ENCODE measurements at regions not wholly inside any gene's neighbourhood (a gene's known extent, or its start where the extent isn't known, plus 50 kb on each side); places are given as distances from the start of the nearest gene placed in this dataset.

DNA sequence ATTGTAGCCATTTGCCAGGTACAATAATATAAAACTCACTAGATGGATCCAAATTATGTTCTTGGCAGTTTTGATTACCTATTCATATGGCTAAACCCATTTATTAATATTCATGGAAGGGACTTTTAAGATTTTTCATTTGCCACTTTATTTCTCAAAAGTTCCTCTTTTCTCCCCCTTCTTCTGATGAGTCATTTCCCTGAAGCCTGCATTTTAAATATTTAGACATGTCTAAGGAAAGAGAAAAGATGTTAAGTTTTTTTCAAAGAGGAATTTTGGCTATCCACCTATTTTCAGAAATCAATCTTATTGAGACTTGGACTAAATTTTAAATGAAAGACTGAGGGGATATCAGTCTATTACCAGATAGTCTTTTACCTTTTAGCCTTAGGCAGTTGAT, 1189.4 kb downstream of the EFNA5 start:
- H3K4me3 ChIP-seq (ENCODE audit: low read depth, low read length): no peak overlapping the region
- TF ChIP-seq, protein P1, sequence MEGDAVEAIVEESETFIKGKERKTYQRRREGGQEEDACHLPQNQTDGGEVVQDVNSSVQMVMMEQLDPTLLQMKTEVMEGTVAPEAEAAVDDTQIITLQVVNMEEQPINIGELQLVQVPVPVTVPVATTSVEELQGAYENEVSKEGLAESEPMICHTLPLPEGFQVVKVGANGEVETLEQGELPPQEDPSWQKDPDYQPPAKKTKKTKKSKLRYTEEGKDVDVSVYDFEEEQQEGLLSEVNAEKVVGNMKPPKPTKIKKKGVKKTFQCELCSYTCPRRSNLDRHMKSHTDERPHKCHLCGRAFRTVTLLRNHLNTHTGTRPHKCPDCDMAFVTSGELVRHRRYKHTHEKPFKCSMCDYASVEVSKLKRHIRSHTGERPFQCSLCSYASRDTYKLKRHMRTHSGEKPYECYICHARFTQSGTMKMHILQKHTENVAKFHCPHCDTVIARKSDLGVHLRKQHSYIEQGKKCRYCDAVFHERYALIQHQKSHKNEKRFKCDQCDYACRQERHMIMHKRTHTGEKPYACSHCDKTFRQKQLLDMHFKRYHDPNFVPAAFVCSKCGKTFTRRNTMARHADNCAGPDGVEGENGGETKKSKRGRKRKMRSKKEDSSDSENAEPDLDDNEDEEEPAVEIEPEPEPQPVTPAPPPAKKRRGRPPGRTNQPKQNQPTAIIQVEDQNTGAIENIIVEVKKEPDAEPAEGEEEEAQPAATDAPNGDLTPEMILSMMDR (IDR thresholded peaks at IDR 0.05; ENCODE audit: low read depth, low read length, missing control alignments): no peak
- no peak for DNase-seq (ENCODE audit: low read depth)

DNA sequence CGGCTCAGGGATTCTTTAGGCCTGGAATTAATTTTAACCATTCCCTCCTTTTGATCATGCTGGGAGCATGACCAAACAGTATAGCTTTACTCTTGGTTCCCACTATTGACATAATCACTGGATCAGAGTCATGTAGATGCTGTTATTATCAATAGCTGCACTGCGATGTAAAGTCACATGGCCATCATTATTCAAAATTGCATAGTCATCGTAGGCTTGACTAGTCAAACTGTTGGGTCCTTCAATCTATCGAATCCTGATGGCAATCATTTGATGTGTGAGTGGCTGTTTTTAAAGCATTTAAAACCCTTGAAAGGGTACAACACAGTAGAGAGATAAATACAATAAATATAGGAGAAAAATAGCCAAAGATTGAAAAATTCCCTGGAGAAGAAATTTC, 1194.1 kb downstream of the EFNA5 start:
- no peak overlapping the region for H3K4me3 ChIP-seq (ENCODE audit: low read depth, low read length)
- TF ChIP-seq, protein P1 (IDR thresholded peaks at IDR 0.05; ENCODE audit: low read depth, low read length, missing control alignments): no peak

DNA sequence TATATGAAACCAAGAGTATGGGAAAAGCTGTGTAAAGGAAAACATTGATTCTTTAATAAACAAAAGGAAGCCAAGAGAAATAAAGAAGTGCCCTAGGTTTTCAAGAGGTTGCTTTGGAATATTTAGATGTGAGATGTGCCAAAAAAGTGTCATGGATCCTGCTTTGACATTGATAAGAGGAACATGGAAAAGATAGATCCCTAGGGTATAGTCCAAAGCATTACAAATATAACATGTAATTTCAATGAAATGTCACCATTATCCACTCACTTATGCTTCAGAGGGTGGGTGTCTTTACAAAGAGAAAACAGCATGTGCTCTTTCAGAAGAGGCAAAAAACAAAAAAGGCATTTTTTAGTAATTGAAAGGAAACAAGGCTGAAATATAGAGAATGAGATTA, 1196.7 kb downstream of the EFNA5 start:
- H3K4me3 ChIP-seq (ENCODE audit: low read depth, low read length): no peak overlapping the region
- DNase-seq (ENCODE audit: low read depth): no peak
- TF ChIP-seq, protein P1 (IDR thresholded peaks at IDR 0.05; ENCODE audit: low read depth, low read length, missing control alignments): no peak

More for the DNA sequence above, 1194.1 kb downstream of the EFNA5 start:
- DNase-seq (ENCODE audit: low read depth): no peak

DNA sequence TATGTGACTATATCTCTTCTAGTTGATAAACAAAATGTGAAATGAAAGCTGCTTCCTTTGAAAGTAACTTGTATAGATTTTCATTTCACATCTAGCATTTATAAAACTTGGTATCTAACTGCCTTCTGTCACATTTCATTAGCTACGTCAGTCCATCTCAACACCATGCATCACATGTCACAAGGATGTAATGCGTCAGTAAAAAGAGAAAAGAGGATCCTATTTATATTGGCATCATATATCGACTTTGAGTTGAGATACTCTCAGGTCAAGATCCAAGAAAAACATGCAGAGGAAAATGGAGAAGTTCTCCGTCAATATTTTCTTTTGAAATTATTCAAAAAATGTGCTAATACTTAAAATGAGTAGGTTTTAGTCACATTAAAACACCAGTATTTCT, 1211.2 kb downstream of the EFNA5 start:
- TF ChIP-seq, protein P1 (IDR thresholded peaks at IDR 0.05; ENCODE audit: low read depth, low read length, missing control alignments): no peak
- H3K4me3 ChIP-seq (ENCODE audit: low read depth, low read length): no peak overlapping the region
- no peak for DNase-seq (ENCODE audit: low read depth)

DNA sequence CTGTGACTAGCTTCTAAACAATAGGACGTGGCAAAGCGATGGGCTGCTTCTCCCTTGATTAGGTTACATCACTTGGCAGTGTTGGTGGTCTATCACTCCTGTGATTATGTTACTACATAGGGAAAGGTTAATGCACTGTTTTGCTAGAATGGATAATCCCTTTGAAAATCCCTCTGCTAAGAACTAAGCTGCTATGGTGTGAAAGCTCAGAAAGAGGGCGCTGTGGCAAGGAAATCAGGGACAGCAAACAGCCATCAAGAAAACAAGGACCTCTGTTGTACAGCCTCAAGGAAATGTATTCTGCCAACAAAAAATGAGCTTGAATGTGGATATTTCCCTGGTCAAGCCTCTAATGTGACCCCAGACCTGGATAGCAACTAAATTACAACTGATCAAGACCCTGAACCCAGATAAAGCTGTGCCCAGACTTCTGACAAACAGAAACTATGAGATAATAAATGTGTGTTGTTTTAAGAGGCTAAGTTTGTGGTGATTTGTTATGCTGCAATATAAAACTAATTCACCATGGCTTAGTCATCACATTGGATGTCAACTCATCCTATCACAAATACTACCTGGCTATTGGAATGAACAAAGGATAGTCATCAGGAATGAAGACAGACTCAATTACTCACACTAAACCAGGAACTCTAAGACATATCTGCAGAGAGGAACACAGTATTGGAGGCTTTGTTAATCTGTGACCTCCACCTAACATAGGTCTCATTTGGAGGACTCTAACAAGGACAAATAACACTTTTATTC, 1215.9 kb downstream of the EFNA5 start:
- TF ChIP-seq, protein P1 (IDR thresholded peaks at IDR 0.05; ENCODE audit: low read depth, low read length, missing control alignments): peak; percentile 14
- no peak for DNase-seq (ENCODE audit: low read depth)
- no peak overlapping the region for H3K4me3 ChIP-seq (ENCODE audit: low read depth, low read length)

DNA sequence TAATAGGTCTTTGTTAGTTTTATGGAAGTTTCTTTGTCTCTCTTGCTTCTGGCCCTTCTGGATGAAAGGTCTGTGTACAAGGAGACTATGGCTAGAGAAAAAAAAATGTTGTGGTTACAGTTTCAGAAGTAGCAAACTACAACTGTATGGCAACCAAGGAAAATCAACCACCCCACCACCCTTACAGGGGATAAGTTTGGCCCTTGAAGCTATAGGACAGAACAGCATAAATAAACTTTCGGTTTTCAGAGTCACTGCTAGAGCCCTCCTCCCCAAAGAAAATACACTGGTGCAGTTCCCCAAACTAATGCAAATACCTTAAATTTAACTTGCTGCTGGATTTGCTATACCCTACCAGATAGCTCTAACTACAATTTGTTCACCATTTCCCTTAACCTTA, 1216.7 kb downstream of the EFNA5 start:
- no peak for DNase-seq (ENCODE audit: low read depth)
- TF ChIP-seq, protein P1 (IDR thresholded peaks at IDR 0.05; ENCODE audit: low read depth, low read length, missing control alignments): no peak
- H3K4me3 ChIP-seq (ENCODE audit: low read depth, low read length): no peak overlapping the region

DNA sequence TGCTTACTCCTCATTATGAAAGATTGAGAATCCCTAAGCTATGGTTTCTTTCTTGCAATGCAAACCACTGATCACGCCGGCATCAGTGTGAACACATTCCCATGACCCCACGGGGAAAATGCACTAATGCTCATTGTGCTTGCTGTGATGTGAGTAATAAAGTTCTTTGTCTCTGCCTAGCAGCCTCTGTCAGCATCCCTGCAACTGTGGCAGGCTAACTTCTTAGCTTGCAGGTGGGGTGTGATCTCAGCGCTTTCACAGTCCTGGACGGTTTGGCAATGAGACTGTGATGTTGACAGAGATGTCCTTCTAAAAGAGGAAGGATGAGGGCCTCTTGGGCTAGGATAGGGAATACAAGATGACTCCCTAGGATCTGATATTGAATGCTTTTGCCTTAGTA, 1218.7 kb downstream of the EFNA5 start:
- H3K4me3 ChIP-seq (ENCODE audit: low read depth, low read length): no peak overlapping the region
- TF ChIP-seq, protein P1 (IDR thresholded peaks at IDR 0.05; ENCODE audit: low read depth, low read length, missing control alignments): no peak
- no peak for DNase-seq (ENCODE audit: low read depth)

All from GM12864 (cell line).